CD4-positive, alpha-beta memory T cell (primary cell): ENCODE measurements at regions not wholly inside any gene's neighbourhood (a gene's known extent, or its start where the extent isn't known, plus 50 kb on each side); places are given as distances from the start of the nearest gene placed in this dataset.

ENCODE experiments used
- CTCF ChIA-PET: fragments of 350-600 bp; sonication (Branson Sonifier 250); formaldehyde crosslinking; loops from one replicate; lab custom pipeline; 2021; ENCODE audit warnings: inconsistent platforms; ENCODE audit not compliant: partially characterized antibody; lab: Charles Lee
- POLR2A ChIA-PET: fragments of 350-600 bp; sonication (Branson Sonifier 250); formaldehyde crosslinking; loops from one replicate; lab custom pipeline; 2021; ENCODE audit not compliant: partially characterized antibody; lab: Charles Lee
- DNase-seq, 5 donors: peaks; one replicate each; pipeline versions ENCODE4 v3.0.0 to v3.0.0-alpha.2; 2020 to 2022; ENCODE audit warnings: mixed read lengths in 1 of 5
- H3K27ac ChIP-seq: one replicate; pipeline ENCODE4 v1.7.0; 2013; ENCODE audit warnings: low read depth, low read length
- H3K27me3 ChIP-seq: 2 replicates; pipeline ENCODE4 v1.7.0; 2013; ENCODE audit warnings: mild to moderate bottlenecking, low read length, moderate library complexity; ENCODE audit not compliant: insufficient read depth
- H3K36me3 ChIP-seq: 2 replicates; pipeline ENCODE4 v1.7.0; 2013; ENCODE audit warnings: mild to moderate bottlenecking, low read length, moderate library complexity; ENCODE audit not compliant: insufficient read depth
- H3K4me1 ChIP-seq: 2 replicates; pipeline ENCODE4 v1.7.0; 2013; ENCODE audit warnings: mild to moderate bottlenecking, low read length, moderate library complexity; ENCODE audit not compliant: insufficient read depth
- H3K4me3 ChIP-seq, 2 donors: one replicate each; pipeline ENCODE4 v1.7.0; 2013; ENCODE audit warnings: low read length in 2 of 2, mild to moderate bottlenecking in 1 of 2
- H3K9me3 ChIP-seq, 2 donors: one replicate each; pipeline ENCODE4 v1.7.0; 2013; ENCODE audit warnings: low read length in 2 of 2, control low read depth in 1 of 2; ENCODE audit not compliant: control insufficient read depth in 1 of 2
- H3K27ac Mint-ChIP-seq, 7 donors: one replicate each; pipeline ENCODE4 v1.8.0; 2020 to 2021; ENCODE audit warnings: mixed read lengths in 7 of 7, mild to moderate bottlenecking in 6 of 7, inconsistent platforms in 3 of 7, moderate library complexity in 3 of 7
- H3K27me3 Mint-ChIP-seq, 2 donors: one replicate each; pipeline ENCODE4 v1.8.0; 2020 to 2021; ENCODE audit warnings: mixed read lengths in 2 of 2
- H3K36me3 Mint-ChIP-seq, 2 donors: one replicate each; pipeline ENCODE4 v1.8.0; 2020 to 2021; ENCODE audit warnings: mixed read lengths in 2 of 2, inconsistent platforms in 1 of 2, mild to moderate bottlenecking in 1 of 2
- H3K4me1 Mint-ChIP-seq, 4 donors: one replicate each; pipeline ENCODE4 v1.8.0; 2020 to 2021; ENCODE audit warnings: mixed read lengths in 4 of 4, mild to moderate bottlenecking in 1 of 4
- H3K4me3 Mint-ChIP-seq, 8 donors: one replicate each; pipeline ENCODE4 v1.8.0; 2020 to 2021; ENCODE audit warnings: mixed read lengths in 8 of 8, mild to moderate bottlenecking in 7 of 8, moderate library complexity in 6 of 8, inconsistent platforms in 3 of 8
- H3K9me3 Mint-ChIP-seq, 8 donors: one replicate each; pipeline ENCODE4 v1.8.0; 2020 to 2021; ENCODE audit warnings: mixed read lengths in 8 of 8, mild to moderate bottlenecking in 5 of 8, inconsistent platforms in 3 of 8, moderate library complexity in 1 of 8
- intact Hi-C: fragments of 100-400 bp; cut with micrococcal nuclease; formaldehyde crosslinking; loops from one replicate; pipeline ENCODE4 v1.15.1; 2023

- H3K9me3 Mint-ChIP-seq, result peaks cover 0 to 27% (median 19%) of the 10 kb centered on the region in 8 donors
- H3K36me3 ChIP-seq, result no peaks in the 10 kb centered on the region
- H3K4me1 ChIP-seq, result no peaks in the 10 kb centered on the region
- H3K36me3 Mint-ChIP-seq, result no peaks in the 10 kb centered on the region
- H3K27me3 Mint-ChIP-seq, result no peaks in the 10 kb centered on the region
- no peak overlapping the region for H3K4me3 ChIP-seq
- no peak for DNase-seq
- H3K9me3 ChIP-seq, result no peaks in the 10 kb centered on the region
- no peak overlapping the region for H3K27ac Mint-ChIP-seq
- no peaks in the 10 kb centered on the region for H3K27me3 ChIP-seq
- intact Hi-C loops, result no loop called here
- H3K4me3 Mint-ChIP-seq, result no peak overlapping the region
- H3K27ac ChIP-seq, result no peak overlapping the region
- no peaks in the 10 kb centered on the region for H3K4me1 Mint-ChIP-seq
- POLR2A ChIA-PET, result no interaction called here
- CTCF ChIA-PET, result no interaction called here
These were observed 1176.1 kb downstream of the CDH9 start for GRCh38 chr5:25862276-25862675.

- no peaks in the 10 kb centered on the region for H3K36me3 Mint-ChIP-seq
- intact Hi-C loops, result no loop called here
- Histone ChIP-seq H3K27ac (no peak overlapping the region), H3K4me1 (no peaks in the 10 kb centered on the region), H3K9me3 (no peaks in the 10 kb centered on the region), H3K4me3 (no peak overlapping the region), H3K36me3 (no peaks in the 10 kb centered on the region), H3K27me3 (no peaks in the 10 kb centered on the region)
- H3K27me3 Mint-ChIP-seq, result no peaks in the 10 kb centered on the region
- ChIA-PET CTCF (no interaction called here), POLR2A (no interaction called here)
- H3K27ac Mint-ChIP-seq, result no peak overlapping the region
- no peaks in the 10 kb centered on the region for H3K4me1 Mint-ChIP-seq
- no peak overlapping the region for H3K4me3 Mint-ChIP-seq
- peaks cover 0 to 32% (median 19%) of the 10 kb centered on the region in 8 donors for H3K9me3 Mint-ChIP-seq
- DNase-seq, result no peak
These were observed 1180.4 kb downstream of the CDH9 start for GRCh38 chr5:25858019-25858418.

- Mint-ChIP-seq H3K4me1 (no peaks in the 10 kb centered on the region), H3K27ac (peak overlapping the region in 1 of 7 donors; percentile 5), H3K9me3 (peaks cover 0 to 14% (median 7%) of the 10 kb centered on the region in 8 donors), H3K4me3 (no peak overlapping the region), H3K36me3 (no peaks in the 10 kb centered on the region), H3K27me3 (no peaks in the 10 kb centered on the region)
- ChIA-PET CTCF (no interaction called here), POLR2A (no interaction called here)
- no peak for DNase-seq
- Histone ChIP-seq H3K36me3 (no peaks in the 10 kb centered on the region), H3K27ac (no peak overlapping the region), H3K9me3 (peaks cover 0 to 7% of the 10 kb centered on the region in 2 donors), H3K4me1 (no peaks in the 10 kb centered on the region), H3K4me3 (no peak overlapping the region), H3K27me3 (no peaks in the 10 kb centered on the region)
- intact Hi-C loops, result no loop called here
These were observed 1187.1 kb downstream of the CDH9 start for GRCh38 chr5:25851301-25851700.

- no peak overlapping the region for H3K27ac Mint-ChIP-seq
- Histone ChIP-seq H3K4me1 (no peaks in the 10 kb centered on the region), H3K9me3 (peaks cover 0 to 7% of the 10 kb centered on the region in 2 donors), H3K36me3 (no peaks in the 10 kb centered on the region), H3K27me3 (no peaks in the 10 kb centered on the region), H3K4me3 (no peak overlapping the region), H3K27ac (no peak overlapping the region)
- peaks cover 0 to 15% (median 8%) of the 10 kb centered on the region in 8 donors for H3K9me3 Mint-ChIP-seq
- CTCF ChIA-PET, result no interaction called here
- POLR2A ChIA-PET, result no interaction called here
- H3K36me3 Mint-ChIP-seq, result no peaks in the 10 kb centered on the region
- no peaks in the 10 kb centered on the region for H3K27me3 Mint-ChIP-seq
- peak overlapping the region in 1 of 8 donors; percentile 28 for H3K4me3 Mint-ChIP-seq
- H3K4me1 Mint-ChIP-seq, result no peaks in the 10 kb centered on the region
- intact Hi-C loops, result no loop called here
- DNase-seq, result no peak
These were observed 1187.8 kb downstream of the CDH9 start for GRCh38 chr5:25850581-25850980.

- H3K36me3 Mint-ChIP-seq, result no peaks in the 10 kb centered on the region
- no peak overlapping the region for H3K4me3 Mint-ChIP-seq
- no peaks in the 10 kb centered on the region for H3K36me3 ChIP-seq
- H3K27ac ChIP-seq, result no peak overlapping the region
- ChIA-PET CTCF (no interaction called here), POLR2A (no interaction called here)
- H3K4me1 Mint-ChIP-seq, result no peaks in the 10 kb centered on the region
- intact Hi-C loops, result no loop called here
- H3K9me3 Mint-ChIP-seq, result peaks cover 0 to 17% (median 9%) of the 10 kb centered on the region in 8 donors
- H3K27me3 Mint-ChIP-seq, result no peaks in the 10 kb centered on the region
- H3K4me3 ChIP-seq, result no peak overlapping the region
- no peak for DNase-seq
- H3K9me3 ChIP-seq, result peaks cover 0 to 7% of the 10 kb centered on the region in 2 donors
- H3K27ac Mint-ChIP-seq, result no peak overlapping the region
- H3K27me3 ChIP-seq, result no peaks in the 10 kb centered on the region
- no peaks in the 10 kb centered on the region for H3K4me1 ChIP-seq
These were observed 1189.1 kb downstream of the CDH9 start for GRCh38 chr5:25849270-25849669.

GRCh38 chr5:25823330-25823873 lies 1178.6 kb upstream of the CDH10 start:
- Mint-ChIP-seq H3K4me1 (no peaks in the 10 kb centered on the region), H3K36me3 (no peaks in the 10 kb centered on the region), H3K27ac (no peak overlapping the region)

More at GRCh38 chr5:25823330-25823873, 1178.6 kb upstream of the CDH10 start:
- CTCF ChIA-PET, result no interaction called here
- H3K27me3 ChIP-seq, result no peaks in the 10 kb centered on the region
- H3K9me3 ChIP-seq, result no peaks in the 10 kb centered on the region
- no peaks in the 10 kb centered on the region for H3K4me1 ChIP-seq
- no peak overlapping the region for H3K27ac ChIP-seq
- no peak for DNase-seq
- POLR2A ChIA-PET, result no interaction called here
- H3K9me3 Mint-ChIP-seq, result peaks cover 0 to 16% (median 9%) of the 10 kb centered on the region in 8 donors
- no peak overlapping the region for H3K4me3 Mint-ChIP-seq
- intact Hi-C loops, result no loop called here
- no peaks in the 10 kb centered on the region for H3K36me3 ChIP-seq
- H3K4me3 ChIP-seq, result no peak overlapping the region
- H3K27me3 Mint-ChIP-seq, result no peaks in the 10 kb centered on the region
